Subcutaneous abdominal adipose tissue (tissue), 5 donors: ENCODE measurements at regions not wholly inside any gene's neighbourhood (a gene's known extent, or its start where the extent isn't known, plus 50 kb on each side); places are given as distances from the start of the nearest gene placed in this dataset.

Source experiments
- H3K27ac ChIP-seq: one replicate; pipeline ENCODE4 v1.7.0; 2013; ENCODE audit warnings: low read depth, mild to moderate bottlenecking, inconsistent platforms, low read length, moderate library complexity
- H3K27me3 ChIP-seq, 5 donors: one replicate each; pipeline ENCODE4 v1.7.0; 2013; ENCODE audit warnings: low read length in 5 of 5, inconsistent platforms in 1 of 5; ENCODE audit not compliant: control insufficient read depth in 5 of 5, insufficient read depth in 4 of 5
- H3K36me3 ChIP-seq, 5 donors: one replicate each; pipeline ENCODE4 v1.7.0; 2013; ENCODE audit warnings: low read length in 5 of 5; ENCODE audit not compliant: control insufficient read depth in 5 of 5, insufficient read depth in 5 of 5
- H3K4me1 ChIP-seq, 5 donors: one replicate each; pipeline ENCODE4 v1.7.0; 2013; ENCODE audit warnings: low read length in 5 of 5, mild to moderate bottlenecking in 3 of 5, moderate library complexity in 1 of 5; ENCODE audit not compliant: control insufficient read depth in 5 of 5, insufficient read depth in 5 of 5
- H3K4me3 ChIP-seq, 5 donors: one replicate each; pipeline ENCODE4 v1.7.0; 2013; ENCODE audit warnings: low read length in 5 of 5, low read depth in 1 of 5
- H3K9ac ChIP-seq, 5 donors: one replicate each; pipeline ENCODE4 v1.7.0; 2013; ENCODE audit warnings: low read length in 5 of 5, mild to moderate bottlenecking in 4 of 5, moderate library complexity in 3 of 5
- H3K9me3 ChIP-seq, 5 donors: one replicate each; pipeline ENCODE4 v1.7.0; 2013; ENCODE audit warnings: low read length in 5 of 5; ENCODE audit not compliant: control insufficient read depth in 5 of 5
- donor health status: healthy.
- donor health status: healthy.
- donor health status: healthy.
- donor health status: healthy.
- donor health status: healthy.

GRCh38 chrX:15191830-15192229, 78.1 kb downstream of the ASB9 start:
- no peak overlapping the region for H3K9ac ChIP-seq
- H3K27ac ChIP-seq, result no peak overlapping the region
- H3K36me3 ChIP-seq, result no peaks in the 10 kb centered on the region
- H3K9me3 ChIP-seq, result no peaks in the 10 kb centered on the region
- H3K27me3 ChIP-seq, result peaks cover 0 to 6% (median 2%) of the 10 kb centered on the region in 5 donors
- no peak overlapping the region for H3K4me3 ChIP-seq
- no peaks in the 10 kb centered on the region for H3K4me1 ChIP-seq

DNA sequence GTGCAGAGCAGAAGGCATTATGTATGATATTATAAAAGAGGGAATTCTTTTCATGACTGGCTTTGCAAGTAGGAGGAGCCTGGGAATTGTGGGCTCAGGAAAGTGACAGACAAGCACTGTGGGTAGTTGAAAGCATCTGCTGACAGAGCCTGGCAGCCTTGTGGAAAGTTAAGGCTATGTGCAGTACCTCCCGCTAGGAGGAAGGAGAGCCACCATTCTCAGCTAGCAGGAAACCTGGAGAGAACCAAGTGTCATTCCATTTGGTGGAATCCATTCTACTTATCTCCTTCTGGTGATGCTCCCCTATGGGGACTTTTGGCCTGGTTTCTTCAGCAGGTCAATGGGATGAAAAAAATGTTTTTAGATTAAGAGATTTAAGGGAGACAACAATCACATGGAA, 81.8 kb downstream of the ASB9 start:
- H3K36me3 ChIP-seq, result no peaks in the 10 kb centered on the region
- no peak overlapping the region for H3K4me3 ChIP-seq
- H3K9me3 ChIP-seq, result no peaks in the 10 kb centered on the region
- H3K9ac ChIP-seq, result no peak overlapping the region
- H3K27me3 ChIP-seq, result peaks cover 0 to 8% (median 2%) of the 10 kb centered on the region in 5 donors
- H3K4me1 ChIP-seq, result no peaks in the 10 kb centered on the region
- no peak overlapping the region for H3K27ac ChIP-seq

DNA sequence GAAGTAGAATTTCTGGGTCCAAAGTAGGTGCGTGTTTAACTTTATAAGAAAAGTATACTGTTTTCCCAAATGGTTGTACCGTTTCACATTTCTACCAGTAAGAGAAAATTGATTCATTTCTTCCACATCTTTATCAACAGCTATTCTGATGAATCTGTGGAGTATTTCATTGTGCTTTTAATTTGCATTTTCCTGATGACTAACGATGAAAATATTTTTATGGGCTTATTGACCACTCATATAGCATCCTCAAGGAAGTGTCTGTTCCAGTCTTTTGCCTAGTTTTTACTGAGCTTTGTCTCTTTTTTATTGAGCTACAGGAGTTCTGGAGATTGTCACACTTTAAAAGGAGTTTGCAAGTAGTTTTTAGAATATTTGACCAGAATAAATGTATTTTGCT, 92.6 kb downstream of the ASB9 start:
- Histone ChIP-seq H3K4me1 (no peaks in the 10 kb centered on the region), H3K27ac (no peak overlapping the region), H3K9ac (no peak overlapping the region), H3K9me3 (no peaks in the 10 kb centered on the region), H3K27me3 (peaks cover 0 to 3% (median 0%) of the 10 kb centered on the region in 5 donors), H3K4me3 (no peak overlapping the region), H3K36me3 (no peaks in the 10 kb centered on the region)

- Histone ChIP-seq H3K27ac (no peak overlapping the region), H3K4me3 (no peak overlapping the region), H3K9ac (no peak overlapping the region), H3K36me3 (no peaks in the 10 kb centered on the region), H3K4me1 (no peaks in the 10 kb centered on the region), H3K9me3 (no peaks in the 10 kb centered on the region), H3K27me3 (peaks cover 0 to 11% (median 0%) of the 10 kb centered on the region in 5 donors)
These were observed 96.5 kb downstream of the ASB9 start for GRCh38 chrX:15173411-15173810.

DNA sequence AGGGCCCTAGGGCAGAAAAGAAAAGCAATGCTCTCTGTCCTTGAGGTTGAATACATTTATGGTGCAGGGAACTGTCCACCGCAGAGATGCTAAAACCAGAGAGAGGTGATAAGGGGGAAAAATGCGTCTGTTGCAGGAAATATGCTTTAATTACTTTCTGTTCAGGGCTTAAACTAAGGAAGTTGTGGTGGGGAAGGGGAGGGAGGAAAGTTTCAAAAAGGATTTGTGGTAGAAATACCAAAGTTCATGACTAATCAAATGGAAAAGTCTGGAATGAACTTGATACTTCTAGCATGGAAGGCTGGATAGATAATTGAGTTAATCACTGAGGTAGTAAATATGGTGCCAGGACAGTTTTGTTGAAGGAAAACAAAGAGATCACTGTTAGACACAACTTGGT, 99.0 kb downstream of the ASB9 start:
- H3K9ac ChIP-seq, result no peak overlapping the region
- no peak overlapping the region for H3K27ac ChIP-seq
- H3K9me3 ChIP-seq, result peaks cover 0 to 6% (median 3%) of the 10 kb centered on the region in 5 donors
- H3K4me3 ChIP-seq, result no peak overlapping the region
- peaks cover 0 to 11% (median 0%) of the 10 kb centered on the region in 5 donors for H3K27me3 ChIP-seq
- H3K36me3 ChIP-seq, result no peaks in the 10 kb centered on the region
- no peaks in the 10 kb centered on the region for H3K4me1 ChIP-seq

- no peak overlapping the region for H3K27ac ChIP-seq
- no peaks in the 10 kb centered on the region for H3K4me1 ChIP-seq
- peaks cover 0 to 11% (median 0%) of the 10 kb centered on the region in 5 donors for H3K27me3 ChIP-seq
- no peak overlapping the region for H3K4me3 ChIP-seq
- no peaks in the 10 kb centered on the region for H3K36me3 ChIP-seq
- peaks cover 0 to 6% (median 3%) of the 10 kb centered on the region in 5 donors for H3K9me3 ChIP-seq
- H3K9ac ChIP-seq, result no peak overlapping the region
These were observed 102.1 kb downstream of the ASB9 start for GRCh38 chrX:15167826-15168225.

DNA sequence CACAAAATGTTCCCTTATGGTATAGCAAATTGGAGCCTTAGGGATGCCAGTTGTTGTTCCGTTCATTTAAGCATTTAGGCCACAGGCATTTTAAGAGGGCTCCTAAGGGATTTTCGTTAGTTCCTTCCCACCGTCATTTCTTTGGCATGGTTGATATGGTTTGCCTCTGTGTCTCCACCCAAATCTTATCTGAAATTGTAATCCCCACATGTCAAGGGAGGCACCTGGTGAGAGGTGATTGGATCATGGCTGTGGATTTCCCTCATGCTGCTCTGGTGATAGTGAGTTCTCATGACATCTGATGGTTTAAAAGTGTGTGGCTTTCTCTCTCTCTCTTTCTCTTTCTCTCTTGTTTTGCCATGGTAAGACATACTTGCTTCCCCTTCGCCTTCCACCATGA, 104.1 kb downstream of the ASB9 start:
- H3K9ac ChIP-seq, result no peak overlapping the region
- H3K27me3 ChIP-seq, result peaks cover 0 to 10% (median 0%) of the 10 kb centered on the region in 5 donors
- no peaks in the 10 kb centered on the region for H3K36me3 ChIP-seq
- H3K4me1 ChIP-seq, result no peaks in the 10 kb centered on the region
- no peak overlapping the region for H3K27ac ChIP-seq
- no peak overlapping the region for H3K4me3 ChIP-seq
- peaks cover 0 to 6% (median 3%) of the 10 kb centered on the region in 5 donors for H3K9me3 ChIP-seq

DNA sequence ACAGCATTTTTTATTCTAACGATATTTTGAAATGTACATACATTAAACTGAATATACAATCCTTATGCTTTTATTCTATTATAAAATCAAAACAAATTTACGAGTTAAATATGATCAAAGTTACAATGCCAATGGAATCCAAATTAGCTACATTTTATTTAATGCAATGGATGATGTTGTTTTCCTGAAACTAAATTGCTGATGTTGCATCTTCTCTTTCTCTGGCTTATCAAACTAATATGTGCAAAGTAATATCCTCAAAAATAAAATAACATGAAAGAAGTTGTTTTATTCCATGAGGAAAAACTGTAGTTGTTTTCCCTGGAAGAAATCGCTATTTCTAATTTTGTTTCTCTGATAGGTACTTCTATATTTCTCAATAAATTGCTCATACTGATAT, 106.8 kb downstream of the ASB9 start:
- Histone ChIP-seq H3K4me3 (no peak overlapping the region), H3K9ac (no peak overlapping the region), H3K36me3 (no peaks in the 10 kb centered on the region), H3K9me3 (peaks cover 0 to 6% (median 3%) of the 10 kb centered on the region in 5 donors), H3K27me3 (peaks cover 0 to 6% (median 4%) of the 10 kb centered on the region in 5 donors), H3K27ac (no peak overlapping the region), H3K4me1 (no peaks in the 10 kb centered on the region)

- no peaks in the 10 kb centered on the region for H3K4me1 ChIP-seq
- no peak overlapping the region for H3K27ac ChIP-seq
- H3K36me3 ChIP-seq, result no peaks in the 10 kb centered on the region
- H3K27me3 ChIP-seq, result peaks cover 2 to 17% (median 9%) of the 10 kb centered on the region in 5 donors
- no peaks in the 10 kb centered on the region for H3K9me3 ChIP-seq
- H3K4me3 ChIP-seq, result no peak overlapping the region
- H3K9ac ChIP-seq, result no peak overlapping the region
These were observed 109.3 kb downstream of the ASB9 start for GRCh38 chrX:15160558-15161095.

DNA sequence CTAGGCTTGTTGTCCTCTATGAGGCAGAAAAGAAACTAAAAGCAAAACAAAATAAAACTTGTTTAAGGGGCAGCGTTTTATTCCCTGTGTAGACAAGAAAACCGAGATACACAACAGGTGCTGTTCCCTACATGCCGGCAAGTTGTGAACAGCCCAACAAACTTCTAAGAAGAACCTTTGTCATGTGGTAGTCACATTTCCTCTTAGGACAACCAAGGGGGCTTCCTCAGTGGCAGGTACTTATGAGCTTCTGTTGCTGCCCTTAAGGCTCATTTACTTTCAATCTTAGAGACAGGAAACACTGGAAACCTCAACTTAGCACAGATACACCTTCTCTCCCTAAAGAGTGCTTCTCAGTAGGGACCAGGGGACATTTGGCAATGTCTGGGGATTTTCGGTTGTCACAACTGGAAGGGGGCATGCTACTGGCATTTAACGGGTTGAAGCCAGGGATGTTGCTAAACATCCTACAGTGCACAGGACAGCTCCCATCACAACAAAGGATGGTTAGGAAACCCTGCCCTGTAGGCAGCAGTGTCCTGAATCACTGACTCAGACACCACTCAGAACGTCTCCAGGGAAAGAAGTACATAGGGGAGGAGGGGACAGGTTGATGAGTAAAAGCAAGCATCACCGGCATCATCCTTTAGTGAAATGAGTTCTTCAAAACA, 111.0 kb downstream of the ASB9 start:
- no peak overlapping the region for H3K4me3 ChIP-seq
- H3K9ac ChIP-seq, result no peak overlapping the region
- H3K4me1 ChIP-seq, result no peaks in the 10 kb centered on the region
- no peaks in the 10 kb centered on the region for H3K36me3 ChIP-seq
- peaks cover 2 to 20% (median 9%) of the 10 kb centered on the region in 5 donors for H3K27me3 ChIP-seq
- no peak overlapping the region for H3K27ac ChIP-seq
- H3K9me3 ChIP-seq, result no peaks in the 10 kb centered on the region
